RKO (cell line): ENCODE measurements at regions not wholly inside any gene's neighbourhood (a gene's known extent, or its start where the extent isn't known, plus 50 kb on each side); places are given as distances from the start of the nearest gene placed in this dataset.
A peak's percentile ranks its signal among the peaks of the same experiment; 100 is the strongest.
"Not testable (repeated sequence)": the region's sequence is repeated elsewhere in the genome, so short reads cannot be mapped to it uniquely, and the experiment has no call there.

Experiments used
- DNase-seq: peaks from one replicate; pipeline ENCODE4 v3.0.0-alpha.2; 2016; ENCODE audit warnings: low spot score

DNA sequence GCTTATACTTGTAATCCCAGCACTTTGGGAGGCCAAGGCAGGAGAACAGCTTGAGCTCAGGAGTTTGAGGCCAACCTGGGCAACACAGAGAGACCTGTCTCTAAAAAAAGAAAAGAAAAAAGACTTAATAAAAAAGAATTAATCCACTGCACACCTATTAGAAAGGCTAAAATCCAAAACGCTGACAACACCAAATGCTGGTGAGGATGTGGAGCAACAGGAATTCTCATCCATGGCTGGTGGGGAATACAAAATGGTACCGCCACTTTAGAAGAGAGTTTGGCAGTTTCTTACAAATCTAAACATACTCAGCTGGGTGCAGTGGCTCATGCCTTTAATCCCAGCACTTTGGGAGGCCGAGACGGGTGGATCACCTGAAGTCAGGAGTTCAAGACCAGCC lies 110.0 kb upstream of the NDUFV2 start:
- DNase-seq, result not testable (repeated sequence)

DNA sequence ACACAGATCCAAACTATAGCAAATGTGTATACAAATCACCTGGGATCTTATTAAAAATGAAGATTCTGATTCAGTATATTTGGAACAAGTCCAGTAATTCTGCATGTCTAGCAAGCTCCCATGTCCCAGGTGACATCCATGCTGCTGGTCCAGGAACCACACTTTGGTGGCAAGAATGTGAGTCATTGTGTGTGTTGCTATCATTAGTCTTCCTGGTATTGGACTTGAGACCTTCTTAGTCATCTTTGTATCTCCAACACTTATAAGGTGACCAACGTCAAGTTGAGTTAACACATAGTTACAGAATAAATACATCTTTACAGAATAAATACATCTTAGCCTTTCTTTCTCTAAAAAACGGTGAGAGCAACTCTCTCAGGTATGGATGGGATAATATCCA lies 107.9 kb upstream of the NDUFV2 start:
- peak; percentile 72 for DNase-seq

- DNase-seq, result no peak
Observed at GRCh38 chr18:8995096-8995495, 107.4 kb upstream of the NDUFV2 start.

GRCh38 chr18:8996771-8997432 lies 105.6 kb upstream of the NDUFV2 start:
- no peak for DNase-seq

DNA sequence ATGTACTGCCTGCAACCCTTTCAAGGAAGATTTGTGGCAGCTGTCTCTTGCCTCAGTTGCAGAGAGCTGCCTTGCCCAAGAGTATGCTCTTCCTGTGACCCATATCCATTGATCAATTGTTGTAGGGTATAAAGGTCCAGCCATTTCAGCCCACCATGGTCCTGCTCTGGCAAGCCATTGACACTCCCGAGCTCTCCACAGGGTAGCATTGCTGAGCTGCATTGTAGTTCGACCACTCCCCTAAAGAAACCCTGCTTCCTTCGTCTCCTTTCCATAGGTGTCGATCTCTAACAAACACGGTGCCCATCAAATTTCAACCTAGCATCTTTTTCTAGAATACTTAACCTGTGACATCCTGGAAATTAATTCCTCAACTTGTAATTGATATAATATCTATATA lies 104.9 kb upstream of the NDUFV2 start:
- no peak for DNase-seq

GRCh38 chr18:8998481-8999217 lies 103.8 kb upstream of the NDUFV2 start:
- DNase-seq, result no peak

- no peak for DNase-seq
Observed at GRCh38 chr18:8999872-9000271, 102.6 kb upstream of the NDUFV2 start.

DNA sequence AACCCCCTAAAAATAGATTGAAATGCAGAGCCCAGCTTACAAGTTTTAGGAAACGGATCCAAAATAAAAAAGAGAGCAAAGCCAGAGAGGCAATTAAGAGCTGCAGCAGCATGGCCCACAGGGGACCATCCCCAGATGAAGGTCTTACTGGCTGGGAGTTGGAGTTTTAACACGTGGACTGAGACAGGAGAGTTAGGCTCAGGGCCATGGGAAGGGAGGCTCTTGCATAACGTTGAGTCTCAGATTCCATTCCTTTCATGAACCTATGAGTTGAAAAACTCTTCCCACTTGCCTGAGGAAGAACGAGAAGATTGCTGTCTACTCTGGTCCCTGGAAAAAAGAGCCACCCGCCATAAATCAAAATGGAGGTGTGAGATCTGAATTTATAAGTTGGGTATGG lies 101.8 kb upstream of the NDUFV2 start:
- no peak for DNase-seq

GRCh38 chr18:9001209-9001608 lies 101.3 kb upstream of the NDUFV2 start:
- DNase-seq, result no peak

GRCh38 chr18:9003406-9004100 lies 98.9 kb upstream of the NDUFV2 start:
- DNase-seq, result no peak

DNA sequence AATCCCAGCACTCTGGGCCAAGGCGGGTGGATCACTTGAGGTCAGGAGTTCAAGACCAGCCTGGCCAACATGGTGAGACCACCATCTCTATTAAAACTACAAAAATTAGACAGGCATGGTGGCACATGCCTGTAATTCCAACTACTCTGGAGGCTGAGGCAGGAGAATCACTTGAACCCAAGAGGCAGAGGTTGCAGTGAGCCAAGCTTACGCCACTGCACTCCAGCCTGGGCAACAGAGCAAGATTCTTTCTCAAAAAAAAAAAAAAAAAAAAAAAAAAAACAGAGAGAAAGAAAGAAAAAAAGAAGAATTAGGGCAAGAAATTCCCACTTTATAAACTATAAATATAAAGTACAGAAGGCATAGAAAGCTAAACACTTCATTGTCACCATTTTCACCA lies 98.2 kb upstream of the NDUFV2 start:
- not testable (repeated sequence) for DNase-seq

DNA sequence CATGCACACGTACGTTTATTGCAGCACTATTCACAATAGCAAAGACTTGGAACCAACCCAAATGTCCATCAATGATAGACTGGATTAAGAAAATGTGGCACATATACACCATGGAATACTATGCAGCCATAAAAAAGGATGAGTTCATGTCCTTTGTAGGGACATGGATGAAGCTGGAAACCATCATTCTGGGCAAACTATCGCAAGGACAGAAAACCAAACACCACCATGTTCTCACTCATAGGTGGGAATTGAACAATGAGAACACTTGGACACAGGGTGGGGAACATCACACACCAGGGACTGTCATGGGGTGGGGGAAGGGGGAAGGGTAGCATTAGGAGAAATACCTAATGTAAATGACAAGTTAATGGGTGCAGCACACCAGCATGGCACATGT lies 94.8 kb upstream of the NDUFV2 start:
- DNase-seq, result not testable (repeated sequence)

DNA sequence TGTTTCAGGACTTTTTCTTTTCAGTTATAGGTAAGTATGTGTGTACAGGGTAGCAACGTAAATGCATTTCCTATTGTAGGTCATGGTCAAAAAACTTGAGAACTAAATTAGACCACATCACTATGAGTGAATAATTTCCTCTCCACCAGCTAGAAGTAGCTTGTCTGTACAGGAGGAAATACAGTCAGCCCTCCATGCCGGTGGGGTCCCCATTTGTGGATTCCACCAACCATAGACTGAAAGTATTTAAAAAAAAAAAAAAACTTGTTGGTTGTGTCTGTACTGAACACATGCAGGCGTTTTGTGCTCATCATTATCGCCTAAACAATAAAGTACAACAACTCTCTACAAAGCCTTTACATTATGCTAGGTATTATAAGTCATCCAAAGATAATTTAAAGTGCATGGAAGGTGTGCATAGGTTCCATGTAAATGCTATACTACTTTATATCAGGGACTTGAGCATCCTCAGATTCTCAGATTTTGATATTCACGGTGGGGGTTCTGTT lies 94.2 kb upstream of the NDUFV2 start:
- DNase-seq, result no peak

DNA sequence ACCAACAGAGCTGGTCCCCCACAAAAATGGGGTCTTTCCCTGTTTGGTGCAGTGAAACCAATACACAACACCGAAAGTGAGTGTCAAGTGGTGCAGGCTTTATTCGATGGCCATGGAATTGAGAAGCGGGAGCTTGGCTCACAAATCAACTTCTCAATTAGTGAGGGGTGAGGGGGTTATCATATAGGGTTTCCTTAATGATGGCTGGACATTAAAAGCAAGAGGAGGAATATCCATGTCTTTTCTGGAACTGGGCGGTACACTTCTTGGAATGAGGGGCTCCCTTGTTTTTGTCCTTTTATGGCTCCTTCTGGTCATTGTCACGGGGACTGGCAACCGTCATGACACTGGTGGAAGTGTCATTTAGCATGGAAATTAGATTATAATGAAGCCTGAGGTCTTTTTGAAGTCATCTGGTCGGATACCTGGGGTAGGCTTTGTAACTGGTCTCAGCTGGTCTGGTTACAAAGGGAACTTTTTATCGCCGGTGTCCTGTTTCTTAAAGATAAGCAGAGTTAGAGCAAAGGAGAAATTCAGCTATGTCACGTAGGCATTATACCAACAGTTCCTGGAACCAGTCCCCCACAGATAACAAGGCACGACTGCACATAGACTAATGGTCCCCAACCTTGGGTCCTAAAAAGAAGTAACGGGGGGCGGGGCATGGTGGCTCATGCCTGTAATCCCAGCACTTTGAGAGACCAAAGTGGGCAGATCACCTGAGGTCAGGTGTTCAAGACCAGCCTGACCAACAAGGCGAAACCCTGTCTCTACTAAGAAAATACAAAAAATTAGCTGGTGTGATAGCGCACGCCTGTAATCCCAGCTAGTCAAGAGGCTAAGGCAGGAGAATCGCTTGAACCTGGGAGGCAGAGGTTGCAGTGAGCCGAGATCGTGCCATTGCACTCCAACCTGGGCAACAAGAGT lies 93.5 kb upstream of the NDUFV2 start:
- DNase-seq, result no peak

GRCh38 chr18:9009703-9010488 lies 92.6 kb upstream of the NDUFV2 start:
- no peak for DNase-seq

DNA sequence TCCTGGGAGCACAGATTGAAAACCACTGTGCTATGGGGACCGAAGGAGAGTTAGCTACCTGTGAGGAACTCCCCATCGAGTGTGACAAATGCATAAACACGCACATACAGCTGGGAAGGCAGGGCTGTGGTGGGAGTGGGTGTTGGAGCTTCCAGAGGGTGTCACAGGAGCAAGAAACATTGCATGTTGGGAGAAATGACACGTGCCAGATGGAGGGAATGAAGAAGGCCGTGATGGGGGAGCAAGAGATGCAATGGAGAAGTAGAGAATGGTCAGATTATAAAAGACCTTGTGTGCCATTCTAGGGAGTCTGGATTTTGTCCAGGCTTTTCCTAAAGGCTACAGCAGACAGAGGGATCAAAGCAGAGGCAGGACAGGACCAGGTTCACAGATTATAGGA lies 91.1 kb upstream of the NDUFV2 start:
- no peak for DNase-seq

DNA sequence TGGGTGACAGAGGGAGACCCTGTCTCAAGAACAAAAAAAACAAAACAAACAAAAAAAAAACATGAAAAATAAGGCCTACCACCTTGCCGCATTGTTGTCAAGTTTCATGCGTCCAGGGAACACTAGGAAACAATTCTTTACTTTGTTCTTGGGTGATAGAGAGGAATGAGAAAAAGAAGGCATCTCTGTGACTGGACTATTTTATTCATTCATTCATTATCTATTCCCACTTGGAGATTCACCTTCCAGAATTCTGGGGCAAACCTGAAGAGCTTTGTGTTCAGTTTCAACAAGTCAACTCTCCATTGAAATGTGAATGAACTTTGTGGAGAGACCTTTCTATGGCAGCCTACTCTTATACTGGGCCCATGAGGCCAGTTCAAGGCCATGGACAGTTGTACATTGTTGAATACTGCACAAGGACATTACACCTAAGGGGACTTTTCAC lies 88.5 kb upstream of the NDUFV2 start:
- DNase-seq, result peak; percentile 29

GRCh38 chr18:9015689-9016088 lies 86.8 kb upstream of the NDUFV2 start:
- no peak for DNase-seq

DNA sequence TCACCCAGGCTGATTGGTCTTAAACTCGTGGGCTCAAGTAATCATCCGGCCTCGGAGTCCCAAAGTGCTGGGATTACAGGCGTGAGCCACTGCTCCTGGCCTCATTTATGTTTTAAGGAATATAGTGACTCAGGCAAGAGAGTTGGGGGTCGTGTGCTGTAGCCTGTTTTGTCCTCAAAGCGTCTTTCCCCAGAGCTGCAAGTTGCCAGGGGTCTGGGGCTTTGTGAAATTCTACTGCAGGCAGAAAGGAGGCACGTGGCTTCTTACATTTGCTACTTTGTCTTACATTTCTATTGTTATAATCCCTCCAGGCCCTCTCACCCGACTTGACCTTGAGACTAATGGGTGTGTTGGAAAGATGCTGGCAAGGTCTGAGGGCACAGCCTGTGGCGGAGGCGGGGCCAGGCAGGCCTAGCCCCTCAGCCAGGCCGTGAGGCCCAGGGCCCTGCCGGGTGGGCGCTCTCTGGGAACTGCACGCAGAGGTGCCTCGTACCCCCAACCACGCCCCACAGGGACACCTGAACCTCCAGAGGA lies 85.8 kb upstream of the NDUFV2 start:
- DNase-seq, result no peak

- DNase-seq, result peak; percentile 98
Observed at GRCh38 chr18:9017167-9017904, 85.2 kb upstream of the NDUFV2 start.
